GM12875 (cell line): ENCODE measurements at regions not wholly inside any gene's neighbourhood (a gene's known extent, or its start where the extent isn't known, plus 50 kb on each side); places are given as distances from the start of the nearest gene placed in this dataset.

ENCODE experiments used
- H3K4me3 ChIP-seq: one replicate; pipeline ENCODE4 v1.5.1; 2011; ENCODE audit warnings: low read depth, low read length, control low read depth
- TF ChIP-seq, protein P1 (sequence below): IDR thresholded peaks from 2 replicates; pipeline ENCODE4 v1.5.1; 2011; ENCODE audit warnings: low read depth, mild to moderate bottlenecking, control low read depth, inconsistent platforms, low read length, moderate library complexity, borderline replicate concordance; ENCODE audit not compliant: insufficient read depth

- H3K4me3 ChIP-seq: no peak overlapping the region
- TF ChIP-seq, protein P1, sequence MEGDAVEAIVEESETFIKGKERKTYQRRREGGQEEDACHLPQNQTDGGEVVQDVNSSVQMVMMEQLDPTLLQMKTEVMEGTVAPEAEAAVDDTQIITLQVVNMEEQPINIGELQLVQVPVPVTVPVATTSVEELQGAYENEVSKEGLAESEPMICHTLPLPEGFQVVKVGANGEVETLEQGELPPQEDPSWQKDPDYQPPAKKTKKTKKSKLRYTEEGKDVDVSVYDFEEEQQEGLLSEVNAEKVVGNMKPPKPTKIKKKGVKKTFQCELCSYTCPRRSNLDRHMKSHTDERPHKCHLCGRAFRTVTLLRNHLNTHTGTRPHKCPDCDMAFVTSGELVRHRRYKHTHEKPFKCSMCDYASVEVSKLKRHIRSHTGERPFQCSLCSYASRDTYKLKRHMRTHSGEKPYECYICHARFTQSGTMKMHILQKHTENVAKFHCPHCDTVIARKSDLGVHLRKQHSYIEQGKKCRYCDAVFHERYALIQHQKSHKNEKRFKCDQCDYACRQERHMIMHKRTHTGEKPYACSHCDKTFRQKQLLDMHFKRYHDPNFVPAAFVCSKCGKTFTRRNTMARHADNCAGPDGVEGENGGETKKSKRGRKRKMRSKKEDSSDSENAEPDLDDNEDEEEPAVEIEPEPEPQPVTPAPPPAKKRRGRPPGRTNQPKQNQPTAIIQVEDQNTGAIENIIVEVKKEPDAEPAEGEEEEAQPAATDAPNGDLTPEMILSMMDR: no peak
Observed at GRCh38 chr10:33120275-33120674, 162.2 kb upstream of the ITGB1 start.

DNA sequence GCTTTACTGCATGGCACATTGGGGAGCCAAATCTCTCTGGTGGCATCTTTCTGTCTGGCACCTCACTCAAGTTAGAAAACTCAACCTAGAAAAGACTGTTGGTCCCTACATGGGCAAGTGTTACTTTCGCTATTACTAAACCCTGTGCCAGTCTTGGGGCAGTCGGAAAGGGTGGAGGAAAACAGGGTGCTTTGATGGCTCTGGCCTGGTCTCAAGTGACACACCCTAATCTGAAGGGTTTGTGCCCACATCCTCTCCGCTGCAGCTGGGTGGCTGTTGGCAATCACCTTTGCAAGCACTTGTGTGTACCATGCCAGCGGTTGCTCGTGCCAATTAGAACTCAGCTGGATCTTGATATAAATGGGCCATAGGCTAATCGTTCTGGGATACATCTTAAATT is 159.8 kb upstream of the ITGB1 start:
- TF ChIP-seq, protein P1: no peak
- H3K4me3 ChIP-seq: no peak overlapping the region

DNA sequence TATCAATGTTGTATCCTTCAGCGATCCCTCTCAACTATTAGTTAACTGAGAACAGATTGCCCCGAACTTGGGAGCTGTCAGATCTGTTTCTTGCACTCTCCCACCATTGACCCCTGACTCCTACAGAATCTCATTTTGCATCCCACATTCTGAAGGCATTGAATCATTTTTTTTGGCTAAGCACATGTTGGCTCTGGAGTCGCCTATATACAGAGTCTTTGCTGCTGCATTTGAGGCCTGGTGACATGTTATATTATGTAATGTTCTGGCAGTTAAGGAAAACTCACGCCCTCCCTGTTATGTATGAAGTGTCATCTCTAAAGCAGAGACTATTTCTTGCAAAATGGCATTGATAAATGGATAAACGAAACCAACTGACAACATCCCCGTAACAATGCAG is 159.2 kb upstream of the ITGB1 start:
- H3K4me3 ChIP-seq: no peak overlapping the region
- TF ChIP-seq, protein P1: no peak

GRCh38 chr10:33115738-33116719 is 158.0 kb upstream of the ITGB1 start:
- H3K4me3 ChIP-seq: no peak overlapping the region
- TF ChIP-seq, protein P1: peak; percentile 37; the same call in 1 of the 2 replicates

DNA sequence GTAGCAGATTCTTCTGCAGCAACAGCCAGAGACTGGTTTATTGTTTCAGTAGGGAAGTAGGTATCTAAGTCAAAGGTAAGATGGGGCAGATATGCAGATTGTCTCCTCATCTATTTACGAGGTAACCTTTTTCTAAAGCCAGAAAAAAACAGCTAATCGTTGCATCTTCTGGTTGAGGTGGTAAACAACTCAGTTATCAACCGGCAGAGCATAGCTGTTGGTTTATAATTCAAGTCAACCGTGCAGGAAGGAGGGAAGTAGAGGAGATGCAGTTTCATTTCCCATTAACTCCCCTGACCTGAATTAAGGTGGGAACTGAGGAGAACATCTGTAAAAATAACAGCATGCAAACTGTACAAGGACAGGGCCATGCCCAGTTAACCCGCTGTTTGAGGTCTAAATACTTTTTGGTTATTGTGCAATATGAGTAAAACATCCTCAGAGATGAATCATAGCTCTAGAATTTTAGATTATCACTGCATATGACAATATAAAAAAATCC is 156.5 kb upstream of the ITGB1 start:
- TF ChIP-seq, protein P1: no peak

DNA sequence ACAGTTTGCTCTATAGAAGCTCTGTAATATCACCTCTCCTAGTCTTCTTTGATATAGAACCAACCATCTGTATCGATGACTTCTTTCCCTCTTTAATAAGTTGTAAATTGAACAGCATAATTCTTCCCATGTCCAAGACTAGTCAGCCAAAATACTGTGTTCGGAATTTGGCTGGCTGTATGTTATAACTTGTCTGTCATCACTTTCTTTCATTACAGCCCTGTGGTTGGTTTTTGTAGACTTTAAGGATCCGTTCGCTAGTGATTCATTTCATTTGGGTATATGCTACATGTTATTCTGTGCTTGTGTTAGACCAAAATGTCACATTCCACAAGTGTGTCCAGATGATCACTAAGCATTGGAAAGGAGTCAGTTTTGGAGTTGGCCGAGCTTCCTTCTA is 155.4 kb upstream of the ITGB1 start:
- TF ChIP-seq, protein P1: no peak
- H3K4me3 ChIP-seq: no peak overlapping the region

More for the DNA sequence above, 156.5 kb upstream of the ITGB1 start:
- no peak overlapping the region for H3K4me3 ChIP-seq

DNA sequence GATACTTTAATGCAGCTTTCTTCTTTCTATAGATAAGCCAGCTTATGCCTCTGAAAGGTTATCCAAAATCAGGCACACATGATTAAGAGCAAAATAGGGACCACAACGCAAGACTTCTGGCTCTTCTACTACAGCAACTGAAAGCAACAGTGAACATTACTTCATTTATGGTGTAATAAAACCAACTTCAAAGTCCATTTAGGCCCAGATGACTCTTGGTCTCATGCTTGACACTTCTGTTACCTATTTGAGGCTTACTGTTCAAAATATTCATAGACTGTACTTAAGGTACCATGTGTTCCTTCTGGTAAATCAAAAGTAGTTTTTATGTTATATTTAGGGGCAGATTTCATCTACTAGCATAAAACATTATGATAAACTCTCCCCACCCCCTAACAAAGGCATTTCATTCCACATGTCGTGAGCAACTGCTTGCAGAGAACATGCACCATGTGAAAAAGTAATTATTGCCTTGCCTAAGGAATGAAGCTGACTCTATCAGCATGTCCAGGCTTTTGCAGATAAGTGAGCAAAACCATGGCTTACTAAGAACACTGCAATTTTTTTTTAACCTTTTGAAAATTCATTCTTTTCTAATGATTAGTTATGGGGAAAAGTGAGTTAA is 154.9 kb upstream of the ITGB1 start:
- TF ChIP-seq, protein P1: no peak
- no peak overlapping the region for H3K4me3 ChIP-seq
